Lower lobe of right lung (tissue), 2 donors: ENCODE measurements at regions not wholly inside any gene's neighbourhood (a gene's known extent, or its start where the extent isn't known, plus 50 kb on each side); places are given as distances from the start of the nearest gene placed in this dataset.

Source experiments
- ATAC-seq, 2 donors: fragments of 200-7000 bp; cut with Tn5 transposase; one replicate each; pipeline ENCODE4 v1.9.1; 2020 to 2022; ENCODE audit warnings: mild to moderate bottlenecking in 2 of 2, moderate library complexity in 2 of 2
- DNase-seq: peaks from one replicate; pipeline ENCODE4 v3.0.0-alpha.2; 2020
- H3K27ac ChIP-seq: fragments of 200-600 bp; one replicate; pipeline ENCODE4 v1.8.0; 2022
- H3K27me3 ChIP-seq: fragments of 200-600 bp; one replicate; pipeline ENCODE4 v1.8.0; 2022; ENCODE audit warnings: low read depth
- H3K36me3 ChIP-seq: fragments of 200-600 bp; one replicate; pipeline ENCODE4 v1.8.0; 2022; ENCODE audit warnings: mild to moderate bottlenecking
- H3K4me1 ChIP-seq: fragments of 200-600 bp; one replicate; pipeline ENCODE4 v1.8.0; 2022
- H3K4me3 ChIP-seq: fragments of 200-600 bp; one replicate; pipeline ENCODE4 v1.8.0; 2022; ENCODE audit warnings: mild to moderate bottlenecking
- H3K9me3 ChIP-seq: fragments of 200-600 bp; one replicate; pipeline ENCODE4 v1.8.0; 2022
- intact Hi-C: fragments of 100-400 bp; cut with DNase I; formaldehyde crosslinking; loops from one replicate; pipeline ENCODE4 v1.11.0; 2022
- TF ChIP-seq, protein P1 (sequence below): fragments of 200-600 bp; IDR thresholded peaks from one replicate; pipeline ENCODE4 v1.8.0; 2022; ENCODE audit warnings: antibody characterized with exemption, mild to moderate bottlenecking
- donor health status: DM: no; HTN: yes; CAD: no; lungs with severe emphysema.

DNA sequence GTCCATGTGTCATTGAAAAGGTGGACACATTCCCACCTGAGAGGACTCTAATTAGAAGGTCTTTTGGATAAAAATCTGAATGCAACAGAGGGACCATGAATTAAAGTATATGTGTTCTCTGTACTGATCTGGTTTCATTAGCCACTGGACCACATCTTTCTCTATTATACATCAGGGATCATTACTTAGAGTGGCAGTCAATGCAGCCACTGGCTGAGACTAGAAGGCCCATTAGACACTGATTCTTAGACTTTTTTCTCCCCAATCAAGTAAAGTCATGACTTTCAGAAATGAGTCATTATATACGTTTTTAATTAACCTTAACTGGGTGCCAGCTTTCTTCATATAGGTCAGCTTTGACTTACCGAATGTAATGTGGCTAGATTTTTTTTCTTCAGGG is 550.8 kb upstream of the CFAP20DC start:
- Histone ChIP-seq H3K36me3 (no peaks in the 10 kb centered on the region), H3K9me3 (no peaks in the 10 kb centered on the region), H3K27me3 (no peaks in the 10 kb centered on the region), H3K4me3 (no peak overlapping the region), H3K27ac (no peak overlapping the region), H3K4me1 (no peaks in the 10 kb centered on the region)
- DNase-seq = no peak
- ATAC-seq = no peak
- TF ChIP-seq, protein P1, sequence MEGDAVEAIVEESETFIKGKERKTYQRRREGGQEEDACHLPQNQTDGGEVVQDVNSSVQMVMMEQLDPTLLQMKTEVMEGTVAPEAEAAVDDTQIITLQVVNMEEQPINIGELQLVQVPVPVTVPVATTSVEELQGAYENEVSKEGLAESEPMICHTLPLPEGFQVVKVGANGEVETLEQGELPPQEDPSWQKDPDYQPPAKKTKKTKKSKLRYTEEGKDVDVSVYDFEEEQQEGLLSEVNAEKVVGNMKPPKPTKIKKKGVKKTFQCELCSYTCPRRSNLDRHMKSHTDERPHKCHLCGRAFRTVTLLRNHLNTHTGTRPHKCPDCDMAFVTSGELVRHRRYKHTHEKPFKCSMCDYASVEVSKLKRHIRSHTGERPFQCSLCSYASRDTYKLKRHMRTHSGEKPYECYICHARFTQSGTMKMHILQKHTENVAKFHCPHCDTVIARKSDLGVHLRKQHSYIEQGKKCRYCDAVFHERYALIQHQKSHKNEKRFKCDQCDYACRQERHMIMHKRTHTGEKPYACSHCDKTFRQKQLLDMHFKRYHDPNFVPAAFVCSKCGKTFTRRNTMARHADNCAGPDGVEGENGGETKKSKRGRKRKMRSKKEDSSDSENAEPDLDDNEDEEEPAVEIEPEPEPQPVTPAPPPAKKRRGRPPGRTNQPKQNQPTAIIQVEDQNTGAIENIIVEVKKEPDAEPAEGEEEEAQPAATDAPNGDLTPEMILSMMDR = no peak
- intact Hi-C loops = no loop called here

DNA sequence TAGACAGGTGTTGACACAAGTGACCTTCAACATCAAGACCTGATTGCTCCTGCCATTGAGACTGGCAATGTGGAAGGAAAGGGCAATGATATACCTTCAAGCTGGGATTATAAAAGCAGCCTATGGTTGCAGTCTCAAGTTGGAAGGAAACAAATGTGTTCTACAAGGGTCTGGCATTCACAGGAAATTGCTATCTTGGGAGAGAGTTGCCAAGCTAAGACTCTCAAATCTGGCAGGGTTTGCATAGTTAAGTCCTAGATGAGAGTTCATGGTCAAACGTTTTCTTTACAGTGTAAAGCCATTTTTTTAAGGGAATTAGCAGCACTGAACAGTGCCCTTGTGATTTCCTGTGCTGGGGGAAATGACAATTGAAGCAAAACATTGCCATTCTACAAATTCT is 546.9 kb upstream of the CFAP20DC start:
- no peak overlapping the region for H3K4me3 ChIP-seq
- H3K27ac ChIP-seq = no peak overlapping the region
- no peaks in the 10 kb centered on the region for H3K27me3 ChIP-seq
- H3K9me3 ChIP-seq = no peaks in the 10 kb centered on the region
- ATAC-seq (no peak), DNase-seq (no peak)
- no peaks in the 10 kb centered on the region for H3K36me3 ChIP-seq
- no peaks in the 10 kb centered on the region for H3K4me1 ChIP-seq
- intact Hi-C loops = no loop called here
- TF ChIP-seq, protein P1 = no peak

DNA sequence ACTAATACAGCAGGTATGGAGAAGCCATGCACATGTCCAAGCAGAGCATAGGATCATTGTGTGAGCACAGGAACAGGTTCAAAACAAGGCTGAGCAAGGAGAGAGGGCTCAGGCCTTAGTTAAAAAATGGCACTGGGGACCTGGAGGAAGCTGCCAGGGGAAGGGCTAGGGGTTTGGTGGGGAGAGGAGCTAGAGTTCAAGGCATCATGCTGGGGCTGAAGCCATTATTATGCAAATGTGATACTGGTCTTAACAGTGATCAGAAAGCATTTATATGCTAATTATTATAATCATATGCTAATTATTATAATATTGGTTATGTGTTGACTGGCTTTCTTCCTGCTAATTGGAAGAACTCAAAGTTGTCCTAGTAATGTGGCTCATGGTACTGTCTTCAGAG is 546.0 kb upstream of the CFAP20DC start:
- Histone ChIP-seq H3K9me3 (no peaks in the 10 kb centered on the region), H3K4me1 (no peaks in the 10 kb centered on the region), H3K4me3 (no peak overlapping the region), H3K27me3 (no peaks in the 10 kb centered on the region), H3K27ac (no peak overlapping the region), H3K36me3 (no peaks in the 10 kb centered on the region)
- TF ChIP-seq, protein P1 = no peak
- no peak for ATAC-seq
- DNase-seq = no peak
- intact Hi-C loops = no loop called here

DNA sequence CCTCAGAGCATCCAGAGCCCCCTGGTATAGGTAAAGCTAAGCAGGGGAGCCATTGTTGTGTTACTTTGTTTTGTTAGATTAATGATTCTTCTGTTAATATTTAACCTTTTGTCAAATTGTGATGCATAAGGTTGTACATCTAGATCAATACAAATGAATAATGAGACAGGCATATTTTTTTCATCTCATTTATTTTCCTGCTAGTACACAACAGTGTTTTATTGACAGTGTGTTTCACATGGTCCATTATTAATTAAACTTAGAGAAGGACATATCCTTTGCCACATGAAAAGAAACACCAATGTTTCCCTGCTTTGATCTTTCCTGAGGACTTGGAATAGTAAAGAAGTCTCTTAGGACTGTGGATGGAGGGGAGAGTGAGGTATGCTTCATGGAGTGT is 543.6 kb upstream of the CFAP20DC start:
- H3K36me3 ChIP-seq = no peaks in the 10 kb centered on the region
- TF ChIP-seq, protein P1 = no peak
- DNase-seq (no peak), ATAC-seq (no peak)
- intact Hi-C loops = no loop called here
- H3K4me1 ChIP-seq = no peaks in the 10 kb centered on the region
- no peak overlapping the region for H3K27ac ChIP-seq
- no peak overlapping the region for H3K4me3 ChIP-seq
- H3K27me3 ChIP-seq = no peaks in the 10 kb centered on the region
- H3K9me3 ChIP-seq = no peaks in the 10 kb centered on the region

DNA sequence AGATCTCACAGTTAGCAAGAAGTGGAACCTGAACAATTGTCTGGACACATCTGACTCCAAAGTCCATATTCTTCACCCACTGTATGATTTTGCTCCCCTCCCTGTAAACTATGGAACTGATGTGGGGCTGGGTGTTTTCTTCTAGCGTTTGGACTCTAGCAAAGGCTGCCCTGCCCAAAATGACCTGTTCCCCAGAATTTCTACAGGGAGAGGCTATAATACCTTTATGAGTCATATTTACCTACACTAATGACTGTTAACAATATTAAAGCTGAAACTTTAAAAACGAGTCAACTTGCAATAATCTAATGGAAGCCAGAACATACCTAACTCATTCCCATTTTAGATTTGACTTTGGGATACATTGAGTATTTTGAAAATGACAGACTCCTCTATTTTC is 531.2 kb upstream of the CFAP20DC start:
- H3K36me3 ChIP-seq = no peaks in the 10 kb centered on the region

More for the DNA sequence above, 531.2 kb upstream of the CFAP20DC start:
- intact Hi-C loops = no loop called here
- no peak for ATAC-seq
- Histone ChIP-seq H3K9me3 (no peaks in the 10 kb centered on the region), H3K27me3 (no peaks in the 10 kb centered on the region), H3K4me1 (no peaks in the 10 kb centered on the region), H3K4me3 (no peak overlapping the region), H3K27ac (no peak overlapping the region)
- TF ChIP-seq, protein P1 = no peak
- DNase-seq = no peak
